ENCODE measurements at regions not wholly inside any gene's neighbourhood (a gene's known extent, or its start where the extent isn't known, plus 50 kb on each side); places are given as distances from the start of the nearest gene placed in this dataset.
"Not testable (repeated sequence)": the region's sequence is repeated elsewhere in the genome, so short reads cannot be mapped to it uniquely, and the experiment has no call there.

GRCh38 chr4:138456349-138456748, 214.2 kb upstream of the SLC7A11 start:
- TF ChIP-seq POLR2A, CTCF (IDR thresholded peaks at IDR 0.05): not testable (repeated sequence)

All from uterus (tissue), 2 donors.